ENCODE measurements at regions not wholly inside any gene's neighbourhood (a gene's known extent, or its start where the extent isn't known, plus 50 kb on each side); places are given as distances from the start of the nearest gene placed in this dataset.

GRCh38 chr5:171571663-171572062, 152.2 kb downstream of the FGF18 start:
- Histone ChIP-seq H3K27ac (ENCODE audit: low read depth in 1 of 3, low read length in 2 of 3) (no peak overlapping the region), H3K4me3 (ENCODE audit: low read depth in 1 of 3, low read length in 3 of 3) (no peak overlapping the region), H3K36me3 (ENCODE audit: control insufficient read depth in 3 of 3, insufficient read depth in 2 of 3, low read depth in 1 of 3, low read length in 3 of 3) (no peaks in the 10 kb centered on the region), H3K4me1 (ENCODE audit: control insufficient read depth in 3 of 3, insufficient read depth in 2 of 3, low read depth in 1 of 3, low read length in 2 of 3) (no peaks in the 10 kb centered on the region), H3K9me3 (ENCODE audit: control insufficient read depth in 2 of 2, insufficient read depth in 1 of 2, low read depth in 1 of 2, low read length in 1 of 2) (peaks cover 0 to 14% of the 10 kb centered on the region in 2 donors), H3K27me3 (ENCODE audit: control insufficient read depth in 3 of 3, insufficient read depth in 3 of 3, low read length in 3 of 3) (peaks cover 0 to 2% (median 0%) of the 10 kb centered on the region in 3 donors)
- FAIRE-seq (no peak), DNase-seq (no peak)
- WGBS, 3 donors: 44 to 55% (median 46%) methylated on average over 3 of the region's 3 CpGs

GRCh38 chr5:171573021-171573420, 153.6 kb downstream of the FGF18 start:
- FAIRE-seq (no peak), DNase-seq (no peak)
- H3K4me3 ChIP-seq (ENCODE audit: low read depth in 1 of 3, low read length in 3 of 3): no peak overlapping the region
- no peaks in the 10 kb centered on the region for H3K4me1 ChIP-seq (ENCODE audit: control insufficient read depth in 3 of 3, insufficient read depth in 2 of 3, low read depth in 1 of 3, low read length in 2 of 3)
- WGBS, 3 donors: 83 to 95% (median 94%) methylated on average over 2 of the region's 2 CpGs
- no peak overlapping the region for H3K27ac ChIP-seq (ENCODE audit: low read depth in 1 of 3, low read length in 2 of 3)
- H3K36me3 ChIP-seq (ENCODE audit: control insufficient read depth in 3 of 3, insufficient read depth in 2 of 3, low read depth in 1 of 3, low read length in 3 of 3): no peaks in the 10 kb centered on the region
- peaks cover 0 to 2% (median 0%) of the 10 kb centered on the region in 3 donors for H3K27me3 ChIP-seq (ENCODE audit: control insufficient read depth in 3 of 3, insufficient read depth in 3 of 3, low read length in 3 of 3)
- peaks cover 0 to 14% of the 10 kb centered on the region in 2 donors for H3K9me3 ChIP-seq (ENCODE audit: control insufficient read depth in 2 of 2, insufficient read depth in 1 of 2, low read depth in 1 of 2, low read length in 1 of 2)

GRCh38 chr5:171573451-171574225, 154.2 kb downstream of the FGF18 start:
- DNase-seq: no peak
- FAIRE-seq: no peak
- Histone ChIP-seq H3K9me3 (ENCODE audit: control insufficient read depth in 2 of 2, insufficient read depth in 1 of 2, low read depth in 1 of 2, low read length in 1 of 2) (peaks cover 0 to 13% of the 10 kb centered on the region in 2 donors), H3K27me3 (ENCODE audit: control insufficient read depth in 3 of 3, insufficient read depth in 3 of 3, low read length in 3 of 3) (peaks cover 0 to 2% (median 0%) of the 10 kb centered on the region in 3 donors), H3K4me3 (ENCODE audit: low read depth in 1 of 3, low read length in 3 of 3) (no peak overlapping the region), H3K27ac (ENCODE audit: low read depth in 1 of 3, low read length in 2 of 3) (no peak overlapping the region), H3K4me1 (ENCODE audit: control insufficient read depth in 3 of 3, insufficient read depth in 2 of 3, low read depth in 1 of 3, low read length in 2 of 3) (no peaks in the 10 kb centered on the region), H3K36me3 (ENCODE audit: control insufficient read depth in 3 of 3, insufficient read depth in 2 of 3, low read depth in 1 of 3, low read length in 3 of 3) (no peaks in the 10 kb centered on the region)
- WGBS, 3 donors: 66 to 74% (median 71%) methylated on average over 17 of the region's 17 CpGs

GRCh38 chr5:171574376-171574775, 154.9 kb downstream of the FGF18 start:
- H3K27ac ChIP-seq (ENCODE audit: low read depth in 1 of 3, low read length in 2 of 3): no peak overlapping the region
- no peak overlapping the region for H3K4me3 ChIP-seq (ENCODE audit: low read depth in 1 of 3, low read length in 3 of 3)
- peaks cover 0 to 12% of the 10 kb centered on the region in 2 donors for H3K9me3 ChIP-seq (ENCODE audit: control insufficient read depth in 2 of 2, insufficient read depth in 1 of 2, low read depth in 1 of 2, low read length in 1 of 2)
- WGBS, 3 donors: 55 to 60% (median 60%) methylated on average over 4 of the region's 4 CpGs
- H3K27me3 ChIP-seq (ENCODE audit: control insufficient read depth in 3 of 3, insufficient read depth in 3 of 3, low read length in 3 of 3): peaks cover 0 to 2% (median 0%) of the 10 kb centered on the region in 3 donors
- DNase-seq (no peak), FAIRE-seq (no peak)
- no peaks in the 10 kb centered on the region for H3K4me1 ChIP-seq (ENCODE audit: control insufficient read depth in 3 of 3, insufficient read depth in 2 of 3, low read depth in 1 of 3, low read length in 2 of 3)
- H3K36me3 ChIP-seq (ENCODE audit: control insufficient read depth in 3 of 3, insufficient read depth in 2 of 3, low read depth in 1 of 3, low read length in 3 of 3): no peaks in the 10 kb centered on the region

GRCh38 chr5:171575386-171575785, 155.9 kb downstream of the FGF18 start:
- peaks cover 0 to 2% (median 0%) of the 10 kb centered on the region in 3 donors for H3K27me3 ChIP-seq (ENCODE audit: control insufficient read depth in 3 of 3, insufficient read depth in 3 of 3, low read length in 3 of 3)
- H3K4me1 ChIP-seq (ENCODE audit: control insufficient read depth in 3 of 3, insufficient read depth in 2 of 3, low read depth in 1 of 3, low read length in 2 of 3): no peaks in the 10 kb centered on the region
- no peak for DNase-seq
- H3K9me3 ChIP-seq (ENCODE audit: control insufficient read depth in 2 of 2, insufficient read depth in 1 of 2, low read depth in 1 of 2, low read length in 1 of 2): peaks cover 0 to 7% of the 10 kb centered on the region in 2 donors
- no peak for FAIRE-seq
- H3K36me3 ChIP-seq (ENCODE audit: control insufficient read depth in 3 of 3, insufficient read depth in 2 of 3, low read depth in 1 of 3, low read length in 3 of 3): no peaks in the 10 kb centered on the region
- no peak overlapping the region for H3K27ac ChIP-seq (ENCODE audit: low read depth in 1 of 3, low read length in 2 of 3)
- 68 to 85% (median 71%) methylated on average over 3 of the region's 3 CpGs for WGBS, 3 donors
- no peak overlapping the region for H3K4me3 ChIP-seq (ENCODE audit: low read depth in 1 of 3, low read length in 3 of 3)

GRCh38 chr5:171575808-171576207, 156.4 kb downstream of the FGF18 start:
- WGBS, 3 donors: 92 to 99% (median 96%) methylated on average over 3 of the region's 3 CpGs
- no peaks in the 10 kb centered on the region for H3K36me3 ChIP-seq (ENCODE audit: control insufficient read depth in 3 of 3, insufficient read depth in 2 of 3, low read depth in 1 of 3, low read length in 3 of 3)

GRCh38 chr5:171577042-171577758, 157.8 kb downstream of the FGF18 start:
- WGBS, 3 donors: 82 to 86% (median 86%) methylated on average over 13 of the region's 13 CpGs
- Histone ChIP-seq H3K36me3 (ENCODE audit: control insufficient read depth in 3 of 3, insufficient read depth in 2 of 3, low read depth in 1 of 3, low read length in 3 of 3) (no peaks in the 10 kb centered on the region), H3K4me1 (ENCODE audit: control insufficient read depth in 3 of 3, insufficient read depth in 2 of 3, low read depth in 1 of 3, low read length in 2 of 3) (no peaks in the 10 kb centered on the region), H3K9me3 (ENCODE audit: control insufficient read depth in 2 of 2, insufficient read depth in 1 of 2, low read depth in 1 of 2, low read length in 1 of 2) (peaks cover 0 to 6% of the 10 kb centered on the region in 2 donors), H3K4me3 (ENCODE audit: low read depth in 1 of 3, low read length in 3 of 3) (no peak overlapping the region), H3K27me3 (ENCODE audit: control insufficient read depth in 3 of 3, insufficient read depth in 3 of 3, low read length in 3 of 3) (peaks cover 0 to 2% (median 0%) of the 10 kb centered on the region in 3 donors), H3K27ac (ENCODE audit: low read depth in 1 of 3, low read length in 2 of 3) (no peak overlapping the region)
- DNase-seq (no peak), FAIRE-seq (no peak)

More at GRCh38 chr5:171575808-171576207, 156.4 kb downstream of the FGF18 start:
- no peak for FAIRE-seq
- H3K4me3 ChIP-seq (ENCODE audit: low read depth in 1 of 3, low read length in 3 of 3): no peak overlapping the region
- peaks cover 0 to 2% (median 0%) of the 10 kb centered on the region in 3 donors for H3K27me3 ChIP-seq (ENCODE audit: control insufficient read depth in 3 of 3, insufficient read depth in 3 of 3, low read length in 3 of 3)
- DNase-seq: no peak
- H3K27ac ChIP-seq (ENCODE audit: low read depth in 1 of 3, low read length in 2 of 3): no peak overlapping the region
- H3K4me1 ChIP-seq (ENCODE audit: control insufficient read depth in 3 of 3, insufficient read depth in 2 of 3, low read depth in 1 of 3, low read length in 2 of 3): no peaks in the 10 kb centered on the region
- peaks cover 0 to 6% of the 10 kb centered on the region in 2 donors for H3K9me3 ChIP-seq (ENCODE audit: control insufficient read depth in 2 of 2, insufficient read depth in 1 of 2, low read depth in 1 of 2, low read length in 1 of 2)

GRCh38 chr5:171578049-171578828, 158.8 kb downstream of the FGF18 start:
- H3K27me3 ChIP-seq (ENCODE audit: control insufficient read depth in 3 of 3, insufficient read depth in 3 of 3, low read length in 3 of 3): peaks cover 0 to 2% (median 2%) of the 10 kb centered on the region in 3 donors
- FAIRE-seq: no peak
- DNase-seq: no peak
- peaks cover 0 to 6% of the 10 kb centered on the region in 2 donors for H3K9me3 ChIP-seq (ENCODE audit: control insufficient read depth in 2 of 2, insufficient read depth in 1 of 2, low read depth in 1 of 2, low read length in 1 of 2)
- no peaks in the 10 kb centered on the region for H3K4me1 ChIP-seq (ENCODE audit: control insufficient read depth in 3 of 3, insufficient read depth in 2 of 3, low read depth in 1 of 3, low read length in 2 of 3)
- no peak overlapping the region for H3K4me3 ChIP-seq (ENCODE audit: low read depth in 1 of 3, low read length in 3 of 3)
- WGBS, 3 donors: 62 to 65% (median 64%) methylated on average over 11 of the region's 11 CpGs
- H3K36me3 ChIP-seq (ENCODE audit: control insufficient read depth in 3 of 3, insufficient read depth in 2 of 3, low read depth in 1 of 3, low read length in 3 of 3): no peaks in the 10 kb centered on the region
- H3K27ac ChIP-seq (ENCODE audit: low read depth in 1 of 3, low read length in 2 of 3): peak overlapping the region in 1 of 3 donors; percentile 11

Data from small intestine (tissue), 7 donors.